ENCODE measurements at regions not wholly inside any gene's neighbourhood (a gene's known extent, or its start where the extent isn't known, plus 50 kb on each side); places are given as distances from the start of the nearest gene placed in this dataset.
"Not testable (repeated sequence)": the region's sequence is repeated elsewhere in the genome, so short reads cannot be mapped to it uniquely, and the experiment has no call there.

GRCh38 chr1:120289601-120290074 is 113.3 kb upstream of the SEC22B start:
- not testable (repeated sequence) for H3K9me3 ChIP-seq (replicated peaks; ENCODE audit: insufficient read depth, low read length); H3K4me2 ChIP-seq (ENCODE audit: low read depth, low read length); H3K4me3 ChIP-seq (ENCODE audit: low read length); H3K36me3 ChIP-seq (replicated peaks; ENCODE audit: insufficient read depth, low read length); H3F3A ChIP-seq (ENCODE audit: insufficient read depth, low read length); H3K9ac ChIP-seq (ENCODE audit: low read length); DNase-seq; H4K20me1 ChIP-seq (ENCODE audit: insufficient read depth, low read length); H3K9me2 ChIP-seq (replicated peaks; ENCODE audit: insufficient read depth, low read length); H3K4me1 ChIP-seq (ENCODE audit: low read length); H3K27ac ChIP-seq (ENCODE audit: low read length); H3K27me3 ChIP-seq (replicated peaks; ENCODE audit: insufficient read depth, low read length); H2AFZ ChIP-seq (ENCODE audit: low read length); H3K79me2 ChIP-seq (ENCODE audit: low read length)

GRCh38 chr1:120288814-120289600 is 112.7 kb upstream of the SEC22B start:
- not testable (repeated sequence) for H3F3A ChIP-seq (ENCODE audit: insufficient read depth, low read length); H3K4me2 ChIP-seq (ENCODE audit: low read depth, low read length); DNase-seq; H3K4me1 ChIP-seq (ENCODE audit: low read length); H3K79me2 ChIP-seq (ENCODE audit: low read length); H3K36me3 ChIP-seq (replicated peaks; ENCODE audit: insufficient read depth, low read length); H2AFZ ChIP-seq (ENCODE audit: low read length); H3K9me3 ChIP-seq (replicated peaks; ENCODE audit: insufficient read depth, low read length); H4K20me1 ChIP-seq (ENCODE audit: insufficient read depth, low read length); H3K9me2 ChIP-seq (replicated peaks; ENCODE audit: insufficient read depth, low read length); H3K27ac ChIP-seq (ENCODE audit: low read length); H3K4me3 ChIP-seq (ENCODE audit: low read length); H3K9ac ChIP-seq (ENCODE audit: low read length); H3K27me3 ChIP-seq (replicated peaks; ENCODE audit: insufficient read depth, low read length)

DNA sequence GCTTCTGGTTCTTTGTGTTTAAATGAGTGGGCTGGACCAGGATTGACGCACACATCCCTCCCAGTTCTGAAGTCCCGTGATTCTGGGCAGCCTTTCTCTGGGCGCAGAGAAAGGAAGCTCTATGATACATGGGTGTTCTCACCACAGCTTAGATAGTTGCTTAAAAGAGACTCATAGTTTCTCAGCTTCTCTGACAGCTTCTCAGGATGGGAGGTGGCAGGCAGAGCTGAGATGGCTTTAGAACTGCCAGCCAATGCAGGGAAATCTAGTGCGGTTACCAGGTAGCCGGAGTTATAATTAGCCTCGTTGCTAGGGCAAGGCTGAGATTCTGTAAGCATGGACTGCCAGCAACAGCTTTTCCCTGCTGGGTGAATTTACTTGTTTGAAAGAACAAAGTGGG is 111.8 kb upstream of the SEC22B start:
- H3K27me3 ChIP-seq (replicated peaks; ENCODE audit: insufficient read depth, low read length); H4K20me1 ChIP-seq (ENCODE audit: insufficient read depth, low read length); H3K9me2 ChIP-seq (replicated peaks; ENCODE audit: insufficient read depth, low read length); H3K9me3 ChIP-seq (replicated peaks; ENCODE audit: insufficient read depth, low read length); H3K4me3 ChIP-seq (ENCODE audit: low read length); H3K79me2 ChIP-seq (ENCODE audit: low read length); H3F3A ChIP-seq (ENCODE audit: insufficient read depth, low read length); H2AFZ ChIP-seq (ENCODE audit: low read length); DNase-seq; H3K4me1 ChIP-seq (ENCODE audit: low read length); H3K27ac ChIP-seq (ENCODE audit: low read length); H3K36me3 ChIP-seq (replicated peaks; ENCODE audit: insufficient read depth, low read length); H3K9ac ChIP-seq (ENCODE audit: low read length); H3K4me2 ChIP-seq (ENCODE audit: low read depth, low read length): not testable (repeated sequence)

DNA sequence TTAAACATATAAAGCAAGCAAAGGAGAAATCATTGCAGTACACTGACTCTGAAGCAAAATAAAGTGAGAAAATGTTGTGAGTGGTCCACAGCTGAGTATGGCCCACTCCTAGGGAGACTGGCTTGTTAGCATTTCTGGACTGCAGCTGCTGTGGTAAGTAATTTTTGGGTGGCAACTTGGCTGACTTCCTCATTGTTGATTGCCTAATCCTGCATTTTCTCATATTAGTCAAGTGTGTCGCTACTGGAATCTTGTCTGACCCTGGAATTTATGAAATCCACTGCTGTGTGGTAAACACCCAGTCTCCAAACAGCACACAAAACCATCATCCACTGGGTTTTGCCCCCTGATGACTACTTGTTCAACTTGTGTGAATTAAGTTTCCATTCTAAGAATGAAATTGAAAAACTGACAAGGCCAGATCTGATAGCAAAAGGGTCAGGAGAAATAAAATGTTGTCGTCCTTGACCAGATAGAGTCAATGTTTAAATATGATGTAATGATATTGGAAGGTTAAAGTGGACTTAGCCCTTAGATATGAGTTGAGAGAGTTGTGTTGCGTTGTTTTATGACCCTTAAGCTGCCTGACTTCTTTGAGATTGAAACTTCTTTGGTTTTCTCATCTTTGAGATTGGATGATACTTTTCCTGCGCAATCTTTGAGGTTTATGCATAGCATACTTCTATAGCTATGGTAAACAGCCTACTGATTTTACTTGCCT is 106.6 kb upstream of the SEC22B start:
- not testable (repeated sequence) for H3F3A ChIP-seq (ENCODE audit: insufficient read depth, low read length)

GRCh38 chr1:120278259-120278610 is 101.9 kb upstream of the SEC22B start:
- H3K36me3 ChIP-seq (replicated peaks; ENCODE audit: insufficient read depth, low read length); H3K4me2 ChIP-seq (ENCODE audit: low read depth, low read length); H3K9ac ChIP-seq (ENCODE audit: low read length); H3F3A ChIP-seq (ENCODE audit: insufficient read depth, low read length); DNase-seq; H3K9me3 ChIP-seq (replicated peaks; ENCODE audit: insufficient read depth, low read length); H2AFZ ChIP-seq (ENCODE audit: low read length); H3K27ac ChIP-seq (ENCODE audit: low read length); H3K27me3 ChIP-seq (replicated peaks; ENCODE audit: insufficient read depth, low read length); H3K4me3 ChIP-seq (ENCODE audit: low read length); H3K4me1 ChIP-seq (ENCODE audit: low read length); H3K9me2 ChIP-seq (replicated peaks; ENCODE audit: insufficient read depth, low read length); H4K20me1 ChIP-seq (ENCODE audit: insufficient read depth, low read length); H3K79me2 ChIP-seq (ENCODE audit: low read length): not testable (repeated sequence)

More for the DNA sequence above, 106.6 kb upstream of the SEC22B start:
- not testable (repeated sequence) for H3K27me3 ChIP-seq (replicated peaks; ENCODE audit: insufficient read depth, low read length); H3K9me3 ChIP-seq (replicated peaks; ENCODE audit: insufficient read depth, low read length); H3K4me3 ChIP-seq (ENCODE audit: low read length); H3K27ac ChIP-seq (ENCODE audit: low read length); H2AFZ ChIP-seq (ENCODE audit: low read length); H4K20me1 ChIP-seq (ENCODE audit: insufficient read depth, low read length); H3K9ac ChIP-seq (ENCODE audit: low read length); H3K4me2 ChIP-seq (ENCODE audit: low read depth, low read length); H3K79me2 ChIP-seq (ENCODE audit: low read length); H3K4me1 ChIP-seq (ENCODE audit: low read length); DNase-seq; H3K36me3 ChIP-seq (replicated peaks; ENCODE audit: insufficient read depth, low read length); H3K9me2 ChIP-seq (replicated peaks; ENCODE audit: insufficient read depth, low read length)

DNA sequence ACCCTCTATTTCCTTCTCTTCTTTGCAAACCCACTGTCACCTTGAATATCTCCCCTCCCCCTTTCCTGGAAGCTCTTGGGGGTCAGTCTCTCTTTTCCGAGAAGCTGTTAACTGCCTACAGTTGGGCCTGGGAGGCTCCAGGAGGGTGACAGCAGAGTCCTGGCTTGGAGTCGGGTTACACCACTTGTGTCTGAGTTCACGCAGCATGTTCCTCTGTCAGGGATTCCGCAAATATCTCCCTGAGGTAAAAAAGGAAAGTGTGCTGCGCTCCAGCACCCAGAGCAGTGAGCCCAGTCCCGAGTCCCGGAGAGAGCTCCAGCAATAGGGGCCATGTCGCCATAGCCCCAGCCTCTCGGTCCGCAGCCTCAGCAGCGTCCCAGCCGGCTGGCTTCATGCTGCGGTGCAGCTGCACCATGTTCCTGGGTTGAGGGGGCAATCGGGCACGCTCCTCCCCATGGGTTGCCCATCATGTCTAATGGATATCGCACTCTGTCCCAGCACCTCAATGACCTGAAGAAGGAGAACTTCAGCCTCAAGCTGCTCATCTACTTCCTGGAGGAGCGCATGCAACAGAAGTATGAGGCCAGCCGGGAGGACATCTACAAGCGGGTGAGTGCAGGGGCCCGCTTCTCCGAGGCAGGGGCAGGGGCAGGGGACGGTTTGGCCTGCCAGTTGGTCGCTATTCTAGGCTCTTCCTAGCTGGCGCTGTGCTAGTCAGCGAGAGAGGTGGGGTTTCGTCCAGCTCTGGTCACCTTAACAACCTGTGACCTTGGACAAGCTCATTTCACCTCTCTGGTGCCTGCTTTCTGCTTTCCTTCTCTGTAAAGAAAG is 101.3 kb upstream of the SEC22B start:
- not testable (repeated sequence) for H3K27me3 ChIP-seq (replicated peaks; ENCODE audit: insufficient read depth, low read length); H3K4me1 ChIP-seq (ENCODE audit: low read length); H3K4me3 ChIP-seq (ENCODE audit: low read length); H3K79me2 ChIP-seq (ENCODE audit: low read length); H3K9ac ChIP-seq (ENCODE audit: low read length); H3K9me3 ChIP-seq (replicated peaks; ENCODE audit: insufficient read depth, low read length); H3F3A ChIP-seq (ENCODE audit: insufficient read depth, low read length); H3K27ac ChIP-seq (ENCODE audit: low read length); H3K9me2 ChIP-seq (replicated peaks; ENCODE audit: insufficient read depth, low read length); DNase-seq; H3K4me2 ChIP-seq (ENCODE audit: low read depth, low read length); H2AFZ ChIP-seq (ENCODE audit: low read length); H4K20me1 ChIP-seq (ENCODE audit: insufficient read depth, low read length); H3K36me3 ChIP-seq (replicated peaks; ENCODE audit: insufficient read depth, low read length)

DNA sequence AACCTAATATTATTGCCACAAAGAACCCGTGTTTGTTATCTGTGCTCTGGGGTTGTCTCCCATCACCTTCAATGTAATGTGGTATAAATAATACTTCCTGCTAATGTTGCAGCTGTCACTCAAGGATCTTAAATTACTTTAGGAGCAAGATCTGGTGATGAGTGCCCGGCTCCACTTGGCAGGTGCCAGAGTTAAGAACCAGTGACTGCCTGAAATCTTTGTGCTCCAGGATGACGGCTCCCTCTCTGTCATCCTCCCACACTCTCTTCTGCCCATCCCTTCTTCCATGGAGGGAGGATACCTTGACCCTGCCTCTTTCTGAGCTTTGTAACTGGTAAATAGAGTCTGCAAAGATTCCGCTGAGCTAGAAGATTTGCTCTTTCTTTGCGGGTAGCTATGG is 100.4 kb upstream of the SEC22B start:
- H3K36me3 ChIP-seq (replicated peaks; ENCODE audit: insufficient read depth, low read length); H3K4me3 ChIP-seq (ENCODE audit: low read length); H3F3A ChIP-seq (ENCODE audit: insufficient read depth, low read length); H3K27me3 ChIP-seq (replicated peaks; ENCODE audit: insufficient read depth, low read length); H3K9me3 ChIP-seq (replicated peaks; ENCODE audit: insufficient read depth, low read length); H3K9me2 ChIP-seq (replicated peaks; ENCODE audit: insufficient read depth, low read length); H3K79me2 ChIP-seq (ENCODE audit: low read length); H3K4me1 ChIP-seq (ENCODE audit: low read length); H4K20me1 ChIP-seq (ENCODE audit: insufficient read depth, low read length); H3K27ac ChIP-seq (ENCODE audit: low read length); DNase-seq; H2AFZ ChIP-seq (ENCODE audit: low read length); H3K9ac ChIP-seq (ENCODE audit: low read length); H3K4me2 ChIP-seq (ENCODE audit: low read depth, low read length): not testable (repeated sequence)

All from MM.1S (cell line).